Endothelial cell (in vitro differentiated cells): ENCODE measurements at regions not wholly inside any gene's neighbourhood (a gene's known extent, or its start where the extent isn't known, plus 50 kb on each side); places are given as distances from the start of the nearest gene placed in this dataset.

Source experiments
- DNase-seq: peaks from one replicate; pipeline ENCODE4 v3.0.0; 2021; ENCODE audit warnings: low spot score
- H3K27ac Mint-ChIP-seq: one replicate; pipeline ENCODE4 v1.8.0; 2021; ENCODE audit warnings: mixed read lengths, inconsistent platforms; ENCODE audit not compliant: unreplicated experiment
- H3K27me3 Mint-ChIP-seq: one replicate; pipeline ENCODE4 v1.8.0; 2021; ENCODE audit warnings: mild to moderate bottlenecking, moderate library complexity, mixed read lengths, inconsistent platforms; ENCODE audit not compliant: unreplicated experiment
- H3K36me3 Mint-ChIP-seq: one replicate; pipeline ENCODE4 v1.8.0; 2021; ENCODE audit warnings: mild to moderate bottlenecking, low read depth, mixed read lengths, inconsistent platforms; ENCODE audit not compliant: unreplicated experiment
- H3K4me1 Mint-ChIP-seq: one replicate; pipeline ENCODE4 v1.8.0; 2021; ENCODE audit warnings: mild to moderate bottlenecking, mixed read lengths, inconsistent platforms; ENCODE audit not compliant: unreplicated experiment
- H3K4me3 Mint-ChIP-seq: one replicate; pipeline ENCODE4 v1.8.0; 2021; ENCODE audit warnings: mild to moderate bottlenecking, mixed read lengths, inconsistent platforms; ENCODE audit not compliant: unreplicated experiment
- H3K9me3 Mint-ChIP-seq: one replicate; pipeline ENCODE4 v1.8.0; 2021; ENCODE audit warnings: mixed read lengths, inconsistent platforms; ENCODE audit not compliant: unreplicated experiment
- CTCF ChIP-seq: fragments of 200-600 bp; sonication (generic); IDR thresholded peaks from one replicate; pipeline ENCODE4 v1.5.0; 2021; ENCODE audit warnings: antibody characterized with exemption; ENCODE audit not compliant: unreplicated experiment

- H3K9me3 Mint-ChIP-seq: no peaks in the 10 kb centered on the region
- no peak for DNase-seq
- H3K36me3 Mint-ChIP-seq: no peaks in the 10 kb centered on the region
- peaks cover 9% of the 10 kb centered on the region for H3K4me1 Mint-ChIP-seq
- no peaks in the 10 kb centered on the region for H3K27me3 Mint-ChIP-seq
- H3K4me3 Mint-ChIP-seq: no peak overlapping the region
- TF ChIP-seq CTCF: no peak
- H3K27ac Mint-ChIP-seq: no peak overlapping the region
Observed at GRCh38 chr11:16469968-16470367, 113.6 kb upstream of the SOX6 start.

- H3K27ac Mint-ChIP-seq: no peak overlapping the region
Observed at GRCh38 chr11:16468735-16469453, 112.5 kb upstream of the SOX6 start.

GRCh38 chr11:16460508-16460907 is 104.2 kb upstream of the SOX6 start:
- no peak for TF ChIP-seq CTCF
- Mint-ChIP-seq H3K27ac (no peak overlapping the region), H3K4me1 (peaks cover 55% of the 10 kb centered on the region), H3K9me3 (no peaks in the 10 kb centered on the region), H3K4me3 (no peak overlapping the region), H3K27me3 (no peaks in the 10 kb centered on the region), H3K36me3 (no peaks in the 10 kb centered on the region)
- no peak for DNase-seq

More at GRCh38 chr11:16468735-16469453, 112.5 kb upstream of the SOX6 start:
- Mint-ChIP-seq H3K4me3 (no peak overlapping the region), H3K36me3 (no peaks in the 10 kb centered on the region), H3K4me1 (peaks cover 20% of the 10 kb centered on the region), H3K9me3 (no peaks in the 10 kb centered on the region), H3K27me3 (no peaks in the 10 kb centered on the region)
- TF ChIP-seq CTCF: no peak
- DNase-seq: no peak

GRCh38 chr11:16456366-16456765 is 100.0 kb upstream of the SOX6 start:
- H3K4me3 Mint-ChIP-seq: no peak overlapping the region
- H3K27ac Mint-ChIP-seq: no peak overlapping the region
- no peak for TF ChIP-seq CTCF
- H3K27me3 Mint-ChIP-seq: no peaks in the 10 kb centered on the region
- no peak for DNase-seq
- peaks cover 19% of the 10 kb centered on the region for H3K4me1 Mint-ChIP-seq
- no peaks in the 10 kb centered on the region for H3K36me3 Mint-ChIP-seq
- H3K9me3 Mint-ChIP-seq: no peaks in the 10 kb centered on the region

- Mint-ChIP-seq H3K4me3 (no peak overlapping the region), H3K4me1 (peaks cover 14% of the 10 kb centered on the region), H3K27ac (no peak overlapping the region), H3K9me3 (no peaks in the 10 kb centered on the region), H3K27me3 (no peaks in the 10 kb centered on the region), H3K36me3 (no peaks in the 10 kb centered on the region)
- TF ChIP-seq CTCF: no peak
- DNase-seq: no peak
Observed at GRCh38 chr11:16454289-16454863, 98.0 kb upstream of the SOX6 start.
